ENCODE measurements at regions not wholly inside any gene's neighbourhood (a gene's known extent, or its start where the extent isn't known, plus 50 kb on each side); places are given as distances from the start of the nearest gene placed in this dataset.

DNA sequence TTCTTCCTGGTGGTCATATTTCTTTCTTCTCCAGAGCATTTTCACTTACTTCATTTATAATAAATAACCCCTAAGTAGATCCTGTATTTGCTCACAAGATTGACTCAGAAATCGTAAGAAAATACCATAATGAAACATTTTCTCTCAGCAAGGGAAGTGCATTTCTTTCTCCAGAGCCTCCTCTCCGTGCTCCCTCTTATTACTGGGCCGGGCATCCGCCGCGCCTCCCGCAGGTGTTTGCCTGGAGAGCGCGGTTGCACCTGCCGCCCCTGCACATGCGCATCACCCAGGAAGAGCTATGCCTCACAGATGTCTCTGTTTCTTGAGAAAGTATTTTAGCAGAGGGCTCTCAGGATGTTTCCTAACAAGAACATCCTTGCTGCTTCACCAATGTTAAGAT lies 509.2 kb downstream of the TCERG1L start:
- FAIRE-seq, result no peak
- Histone ChIP-seq H3K9ac (ENCODE audit: control insufficient read depth, extremely low read depth, insufficient read depth, low read length) (no peak overlapping the region), H3K4me3 (ENCODE audit: control insufficient read depth in 2 of 3, extremely low read depth in 1 of 3, insufficient read depth in 2 of 3, low read depth in 1 of 3, low read length in 3 of 3) (no peak overlapping the region), H2AFZ (ENCODE audit: control insufficient read depth, low read length) (no peak overlapping the region), H3K27me3 (ENCODE audit: control insufficient read depth, extremely low read depth, insufficient read depth, low read length) (no peaks in the 10 kb centered on the region), H3K4me2 (ENCODE audit: control insufficient read depth, extremely low read depth, insufficient read depth, low read depth, low read length) (no peak overlapping the region), H3K79me2 (ENCODE audit: control insufficient read depth, insufficient read depth, low read length) (no peaks in the 10 kb centered on the region), H3K9me3 (ENCODE audit: control insufficient read depth, low read depth, low read length) (no peaks in the 10 kb centered on the region), H3K36me3 (ENCODE audit: control insufficient read depth in 2 of 2, extremely low read depth in 1 of 2, insufficient read depth in 2 of 2, low read length in 2 of 2) (no peaks in the 10 kb centered on the region), H3K9me1 (ENCODE audit: control insufficient read depth, extremely low read depth, insufficient read depth, low read length) (no peaks in the 10 kb centered on the region), H3K4me1 (ENCODE audit: control insufficient read depth, extremely low read depth, insufficient read depth, low read length) (no peaks in the 10 kb centered on the region), H4K20me1 (ENCODE audit: control insufficient read depth, extremely low read depth, insufficient read depth, low read length) (no peaks in the 10 kb centered on the region), H3K27ac (ENCODE audit: control insufficient read depth, insufficient read depth, low read length) (no peak overlapping the region)
- DNase-seq (ENCODE audit: low read depth, low spot score), result no peak
- dilution Hi-C loops (cut with MboI; ENCODE audit: extremely low pct_ligation_motif_present, low sequenced_read_pairs), result no loop called here
- TF ChIP-seq, protein P1, sequence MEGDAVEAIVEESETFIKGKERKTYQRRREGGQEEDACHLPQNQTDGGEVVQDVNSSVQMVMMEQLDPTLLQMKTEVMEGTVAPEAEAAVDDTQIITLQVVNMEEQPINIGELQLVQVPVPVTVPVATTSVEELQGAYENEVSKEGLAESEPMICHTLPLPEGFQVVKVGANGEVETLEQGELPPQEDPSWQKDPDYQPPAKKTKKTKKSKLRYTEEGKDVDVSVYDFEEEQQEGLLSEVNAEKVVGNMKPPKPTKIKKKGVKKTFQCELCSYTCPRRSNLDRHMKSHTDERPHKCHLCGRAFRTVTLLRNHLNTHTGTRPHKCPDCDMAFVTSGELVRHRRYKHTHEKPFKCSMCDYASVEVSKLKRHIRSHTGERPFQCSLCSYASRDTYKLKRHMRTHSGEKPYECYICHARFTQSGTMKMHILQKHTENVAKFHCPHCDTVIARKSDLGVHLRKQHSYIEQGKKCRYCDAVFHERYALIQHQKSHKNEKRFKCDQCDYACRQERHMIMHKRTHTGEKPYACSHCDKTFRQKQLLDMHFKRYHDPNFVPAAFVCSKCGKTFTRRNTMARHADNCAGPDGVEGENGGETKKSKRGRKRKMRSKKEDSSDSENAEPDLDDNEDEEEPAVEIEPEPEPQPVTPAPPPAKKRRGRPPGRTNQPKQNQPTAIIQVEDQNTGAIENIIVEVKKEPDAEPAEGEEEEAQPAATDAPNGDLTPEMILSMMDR (optimal IDR thresholded peaks at IDR 0.05 in 1 of 3, IDR thresholded peaks at IDR 0.05 in 1 of 3, conservative IDR thresholded peaks at IDR 0.05 in 1 of 3; ENCODE audit: extremely low read depth in 1 of 3, insufficient read depth in 2 of 3, low read length in 3 of 3), result no peak
- no peak for TF ChIP-seq EZH2 (IDR thresholded peaks at IDR 0.05; ENCODE audit: low read length)

DNA sequence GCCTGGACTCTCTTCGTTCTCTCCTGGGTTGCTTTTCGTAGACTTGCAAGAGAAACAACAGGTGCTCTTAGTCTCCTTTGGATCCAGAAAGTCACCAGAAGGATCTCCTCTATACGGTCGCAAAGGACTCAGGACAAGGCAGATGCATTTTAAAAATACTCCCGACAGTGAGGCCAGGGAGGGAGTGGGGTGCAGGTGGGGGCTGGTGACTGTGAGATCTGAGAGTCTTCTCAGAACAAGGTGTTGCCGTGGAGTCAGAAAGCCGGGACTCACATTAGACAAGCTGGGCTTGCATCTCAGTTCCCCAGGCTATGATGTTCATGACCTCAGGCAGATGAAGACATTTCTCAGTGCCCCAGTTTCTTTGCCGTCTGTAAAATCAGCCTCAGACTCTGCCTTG lies 507.2 kb downstream of the TCERG1L start:
- Histone ChIP-seq H2AFZ (ENCODE audit: control insufficient read depth, low read length) (no peak overlapping the region), H3K27ac (ENCODE audit: control insufficient read depth, insufficient read depth, low read length) (no peak overlapping the region), H3K4me3 (ENCODE audit: control insufficient read depth in 2 of 3, extremely low read depth in 1 of 3, insufficient read depth in 2 of 3, low read depth in 1 of 3, low read length in 3 of 3) (no peak overlapping the region), H3K79me2 (ENCODE audit: control insufficient read depth, insufficient read depth, low read length) (no peaks in the 10 kb centered on the region), H3K4me2 (ENCODE audit: control insufficient read depth, extremely low read depth, insufficient read depth, low read depth, low read length) (no peak overlapping the region), H4K20me1 (ENCODE audit: control insufficient read depth, extremely low read depth, insufficient read depth, low read length) (no peaks in the 10 kb centered on the region), H3K36me3 (ENCODE audit: control insufficient read depth in 2 of 2, extremely low read depth in 1 of 2, insufficient read depth in 2 of 2, low read length in 2 of 2) (no peaks in the 10 kb centered on the region), H3K27me3 (ENCODE audit: control insufficient read depth, extremely low read depth, insufficient read depth, low read length) (no peaks in the 10 kb centered on the region), H3K4me1 (ENCODE audit: control insufficient read depth, extremely low read depth, insufficient read depth, low read length) (no peaks in the 10 kb centered on the region), H3K9ac (ENCODE audit: control insufficient read depth, extremely low read depth, insufficient read depth, low read length) (no peak overlapping the region), H3K9me1 (ENCODE audit: control insufficient read depth, extremely low read depth, insufficient read depth, low read length) (no peaks in the 10 kb centered on the region), H3K9me3 (ENCODE audit: control insufficient read depth, low read depth, low read length) (peaks cover 2% of the 10 kb centered on the region)
- DNase-seq (ENCODE audit: low read depth, low spot score) (no peak), FAIRE-seq (no peak)
- dilution Hi-C loops (cut with MboI; ENCODE audit: extremely low pct_ligation_motif_present, low sequenced_read_pairs), result no loop called here
- TF ChIP-seq EZH2 (IDR thresholded peaks at IDR 0.05; ENCODE audit: low read length), result no peak
- TF ChIP-seq, protein P1 (optimal IDR thresholded peaks at IDR 0.05 in 1 of 3, IDR thresholded peaks at IDR 0.05 in 1 of 3, conservative IDR thresholded peaks at IDR 0.05 in 1 of 3; ENCODE audit: extremely low read depth in 1 of 3, insufficient read depth in 2 of 3, low read length in 3 of 3), result no peak
